ENCODE measurements at regions not wholly inside any gene's neighbourhood (a gene's known extent, or its start where the extent isn't known, plus 50 kb on each side); places are given as distances from the start of the nearest gene placed in this dataset.

DNA sequence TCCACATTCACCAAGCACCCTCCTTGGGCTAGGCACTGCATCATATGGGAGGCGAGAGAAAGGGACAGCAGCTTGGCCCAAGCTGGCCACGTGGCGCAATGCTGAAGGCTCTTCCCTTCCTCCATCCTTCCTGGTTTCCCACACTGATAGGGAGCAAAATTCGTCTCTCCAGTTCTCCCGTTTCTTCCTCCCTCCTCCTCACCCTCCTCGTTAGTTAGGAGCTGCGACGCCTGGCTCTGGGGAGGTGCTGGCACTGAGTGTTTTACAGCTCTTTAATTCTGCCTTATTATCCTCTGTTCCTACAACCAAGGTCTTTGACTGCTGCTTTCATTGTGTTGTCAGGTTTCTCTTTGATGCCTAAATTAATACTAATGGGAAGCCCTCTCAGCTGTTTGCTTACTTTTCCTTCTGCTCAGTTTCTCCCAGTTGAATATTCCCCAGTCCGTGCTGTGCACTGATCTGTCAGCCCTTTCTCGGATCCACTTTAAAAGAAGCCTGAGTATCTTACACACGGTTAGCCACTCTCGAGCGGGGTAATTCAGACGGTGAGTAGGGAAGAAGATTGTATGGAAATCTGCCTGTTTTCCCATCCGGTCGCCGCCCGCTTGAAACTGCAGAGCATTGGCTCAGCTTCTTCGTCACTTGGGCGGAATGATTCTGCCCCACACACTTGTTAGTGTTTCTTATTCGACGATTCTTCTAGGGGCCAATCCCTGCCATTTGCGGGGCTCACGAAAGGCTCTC, 56.2 kb upstream of the SMYD2 start:
- no peak for DNase-seq (ENCODE audit: low spot score)
- TF ChIP-seq, protein P1, sequence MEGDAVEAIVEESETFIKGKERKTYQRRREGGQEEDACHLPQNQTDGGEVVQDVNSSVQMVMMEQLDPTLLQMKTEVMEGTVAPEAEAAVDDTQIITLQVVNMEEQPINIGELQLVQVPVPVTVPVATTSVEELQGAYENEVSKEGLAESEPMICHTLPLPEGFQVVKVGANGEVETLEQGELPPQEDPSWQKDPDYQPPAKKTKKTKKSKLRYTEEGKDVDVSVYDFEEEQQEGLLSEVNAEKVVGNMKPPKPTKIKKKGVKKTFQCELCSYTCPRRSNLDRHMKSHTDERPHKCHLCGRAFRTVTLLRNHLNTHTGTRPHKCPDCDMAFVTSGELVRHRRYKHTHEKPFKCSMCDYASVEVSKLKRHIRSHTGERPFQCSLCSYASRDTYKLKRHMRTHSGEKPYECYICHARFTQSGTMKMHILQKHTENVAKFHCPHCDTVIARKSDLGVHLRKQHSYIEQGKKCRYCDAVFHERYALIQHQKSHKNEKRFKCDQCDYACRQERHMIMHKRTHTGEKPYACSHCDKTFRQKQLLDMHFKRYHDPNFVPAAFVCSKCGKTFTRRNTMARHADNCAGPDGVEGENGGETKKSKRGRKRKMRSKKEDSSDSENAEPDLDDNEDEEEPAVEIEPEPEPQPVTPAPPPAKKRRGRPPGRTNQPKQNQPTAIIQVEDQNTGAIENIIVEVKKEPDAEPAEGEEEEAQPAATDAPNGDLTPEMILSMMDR (IDR thresholded peaks at IDR 0.05; ENCODE audit: extremely low read depth, insufficient read depth, missing control alignments) = no peak
- in situ Hi-C loops (cut with MboI; ENCODE audit: low pct_unique_long_range_greater_than_20kb, low sequenced_read_pairs, unreplicated experiment) = no loop called here

DNA sequence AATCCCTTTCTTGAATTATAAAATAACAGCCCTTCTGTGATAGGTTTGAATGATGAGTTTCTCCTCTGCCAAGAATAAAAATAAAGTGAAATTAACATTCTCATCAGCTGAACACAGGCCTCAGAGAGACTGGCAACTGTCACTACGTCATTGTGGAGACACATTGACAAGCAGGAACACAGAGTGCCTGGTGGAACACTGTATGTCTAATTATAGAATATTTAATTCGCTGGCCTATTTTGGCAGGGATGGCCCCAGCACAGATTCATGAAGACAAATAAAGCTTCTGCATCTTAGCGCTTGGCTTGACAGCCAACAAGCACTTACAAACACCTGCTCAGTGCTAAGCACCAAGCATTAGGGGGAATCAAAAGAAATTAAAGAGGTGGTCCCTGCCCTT, 52.0 kb upstream of the SMYD2 start:
- DNase-seq (ENCODE audit: low spot score) = no peak
- TF ChIP-seq, protein P1 (IDR thresholded peaks at IDR 0.05; ENCODE audit: extremely low read depth, insufficient read depth, missing control alignments) = no peak
- in situ Hi-C loops (cut with MboI; ENCODE audit: low pct_unique_long_range_greater_than_20kb, low sequenced_read_pairs, unreplicated experiment) = no loop called here

DNA sequence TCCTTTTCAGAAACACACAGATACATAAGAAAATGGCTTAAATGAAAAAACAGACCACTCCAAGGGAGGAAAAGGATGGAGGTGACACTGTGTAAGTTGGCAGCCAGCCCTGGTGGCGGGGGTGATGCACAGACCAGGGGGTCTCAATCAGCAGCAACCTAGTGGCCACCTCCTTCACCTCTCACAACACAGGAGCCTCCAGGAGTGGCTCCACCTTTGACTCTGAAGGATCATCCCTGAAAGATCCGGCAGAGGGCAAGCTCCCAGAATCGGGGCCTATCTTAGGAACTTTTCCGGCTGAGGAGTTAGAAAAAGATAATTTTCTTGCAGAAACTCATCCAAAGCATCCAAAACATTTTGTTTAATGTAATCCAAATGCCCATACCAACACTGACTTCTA, 51.2 kb upstream of the SMYD2 start:
- TF ChIP-seq, protein P1 (IDR thresholded peaks at IDR 0.05; ENCODE audit: extremely low read depth, insufficient read depth, missing control alignments) = no peak
- DNase-seq (ENCODE audit: low spot score) = no peak
- in situ Hi-C loops (cut with MboI; ENCODE audit: low pct_unique_long_range_greater_than_20kb, low sequenced_read_pairs, unreplicated experiment) = no loop called here
